22Rv1 (cell line): ENCODE measurements at regions not wholly inside any gene's neighbourhood (a gene's known extent, or its start where the extent isn't known, plus 50 kb on each side); places are given as distances from the start of the nearest gene placed in this dataset.

ENCODE experiments used
- ZFX ChIP-seq: fragments of 450-650 bp; IDR thresholded peaks from 2 replicates; pipeline ENCODE4 v1.6.1; 2017; ENCODE audit warnings: antibody characterized with exemption, borderline replicate concordance
- TF ChIP-seq, protein P1 (sequence below): fragments of 450-650 bp; IDR thresholded peaks from 2 replicates; pipeline ENCODE4 v1.5.1; 2017; ENCODE audit warnings: mild to moderate bottlenecking

DNA sequence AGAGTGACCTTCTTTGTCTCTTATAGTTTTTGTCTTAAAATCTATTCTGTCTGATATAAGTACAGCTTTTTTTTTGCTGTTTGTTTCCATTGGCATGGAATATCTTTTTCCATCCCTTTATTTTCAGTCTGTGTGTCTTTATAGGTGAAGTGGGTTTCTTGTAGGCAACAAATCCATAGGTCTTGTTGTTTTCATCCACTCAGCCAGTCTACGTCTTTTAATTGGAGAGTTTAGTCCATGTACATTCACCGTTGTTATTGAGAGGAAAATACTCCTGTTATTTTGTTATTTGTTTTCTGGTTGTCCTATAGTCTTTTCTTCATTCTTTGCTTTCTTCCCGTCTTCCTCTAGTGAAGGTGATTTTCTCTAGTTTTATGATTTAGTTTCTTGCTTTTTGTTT lies 115.9 kb downstream of the IFI44 start:
- TF ChIP-seq, protein P1, sequence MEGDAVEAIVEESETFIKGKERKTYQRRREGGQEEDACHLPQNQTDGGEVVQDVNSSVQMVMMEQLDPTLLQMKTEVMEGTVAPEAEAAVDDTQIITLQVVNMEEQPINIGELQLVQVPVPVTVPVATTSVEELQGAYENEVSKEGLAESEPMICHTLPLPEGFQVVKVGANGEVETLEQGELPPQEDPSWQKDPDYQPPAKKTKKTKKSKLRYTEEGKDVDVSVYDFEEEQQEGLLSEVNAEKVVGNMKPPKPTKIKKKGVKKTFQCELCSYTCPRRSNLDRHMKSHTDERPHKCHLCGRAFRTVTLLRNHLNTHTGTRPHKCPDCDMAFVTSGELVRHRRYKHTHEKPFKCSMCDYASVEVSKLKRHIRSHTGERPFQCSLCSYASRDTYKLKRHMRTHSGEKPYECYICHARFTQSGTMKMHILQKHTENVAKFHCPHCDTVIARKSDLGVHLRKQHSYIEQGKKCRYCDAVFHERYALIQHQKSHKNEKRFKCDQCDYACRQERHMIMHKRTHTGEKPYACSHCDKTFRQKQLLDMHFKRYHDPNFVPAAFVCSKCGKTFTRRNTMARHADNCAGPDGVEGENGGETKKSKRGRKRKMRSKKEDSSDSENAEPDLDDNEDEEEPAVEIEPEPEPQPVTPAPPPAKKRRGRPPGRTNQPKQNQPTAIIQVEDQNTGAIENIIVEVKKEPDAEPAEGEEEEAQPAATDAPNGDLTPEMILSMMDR, result no peak
- no peak for TF ChIP-seq ZFX
